Karpas-422 (cell line): ENCODE measurements at regions not wholly inside any gene's neighbourhood (a gene's known extent, or its start where the extent isn't known, plus 50 kb on each side); places are given as distances from the start of the nearest gene placed in this dataset.

Experiments
- DNase-seq: peaks from one replicate; pipeline ENCODE4 v3.0.0-alpha.2; 2015
- H2AFZ ChIP-seq: fragments of 200-600 bp; sonication (generic); 2 replicates; pipeline ENCODE4 v1.6.1; 2014; ENCODE audit warnings: antibody characterized with exemption, low read length, mixed read lengths
- H3K27ac ChIP-seq: fragments of 200-600 bp; sonication (generic); 2 replicates; pipeline ENCODE4 v1.5.1; 2014; ENCODE audit warnings: mild to moderate bottlenecking, low read length, moderate library complexity
- H3K27me3 ChIP-seq: fragments of 200-600 bp; sonication (generic); 2 replicates; pipeline ENCODE4 v1.6.1; 2014; ENCODE audit warnings: low read length, mixed read lengths
- H3K36me3 ChIP-seq: fragments of 200-600 bp; sonication (generic); 2 replicates; pipeline ENCODE4 v1.6.1; 2014; ENCODE audit warnings: low read length, mixed read lengths; ENCODE audit not compliant: insufficient read depth
- H3K4me1 ChIP-seq: fragments of 200-600 bp; sonication (generic); 2 replicates; pipeline ENCODE4 v1.6.1; 2014; ENCODE audit warnings: mild to moderate bottlenecking, low read length, mixed read lengths
- H3K4me2 ChIP-seq: fragments of 200-600 bp; sonication (generic); 2 replicates; pipeline ENCODE4 v1.6.1; 2014; ENCODE audit warnings: low read length, low read depth, mild to moderate bottlenecking; ENCODE audit not compliant: poor library complexity, severe bottlenecking
- H3K4me3 ChIP-seq: fragments of 200-600 bp; sonication (generic); 2 replicates; pipeline ENCODE4 v1.5.1; 2014; ENCODE audit warnings: mild to moderate bottlenecking, antibody characterized with exemption, low read length, mixed read lengths
- H3K79me2 ChIP-seq: fragments of 200-600 bp; sonication (generic); 2 replicates; pipeline ENCODE4 v1.6.1; 2014; ENCODE audit warnings: mild to moderate bottlenecking, low read length, mixed read lengths
- H3K9ac ChIP-seq: fragments of 200-600 bp; sonication (generic); 2 replicates; pipeline ENCODE4 v1.6.0; 2014; ENCODE audit warnings: low read length
- H3K9me2 ChIP-seq: fragments of 200-600 bp; sonication (generic), shearing (Covaris generic); replicated peaks from 2 replicates; pipeline ENCODE4 v1.6.0; 2014; ENCODE audit warnings: mild to moderate bottlenecking, low read length, moderate library complexity; ENCODE audit not compliant: insufficient read depth
- H3K9me3 ChIP-seq: fragments of 300-700, 200-600 bp; sonication (generic); 2 replicates; pipeline ENCODE4 v1.6.1; 2014; ENCODE audit warnings: low read length, mixed read lengths
- H4K20me1 ChIP-seq: fragments of 200-600 bp; sonication (generic); 2 replicates; pipeline ENCODE4 v1.6.1; 2014; ENCODE audit warnings: mild to moderate bottlenecking, antibody characterized with exemption, low read length, low read depth; ENCODE audit not compliant: insufficient read depth

- Histone ChIP-seq H3K36me3 (no peaks in the 10 kb centered on the region), H3K4me1 (no peaks in the 10 kb centered on the region), H3K27me3 (no peaks in the 10 kb centered on the region), H3K9me2 (no peaks in the 10 kb centered on the region), H3K9me3 (no peaks in the 10 kb centered on the region), H3K4me2 (no peak overlapping the region), H3K79me2 (no peaks in the 10 kb centered on the region), H4K20me1 (no peaks in the 10 kb centered on the region), H2AFZ (no peak overlapping the region), H3K27ac (no peak overlapping the region), H3K9ac (no peak overlapping the region), H3K4me3 (no peak overlapping the region)
- DNase-seq: no peak
Measured at GRCh38 chr4:124431653-124432192, 280.8 kb downstream of the ANKRD50 start.

- Histone ChIP-seq H3K9me2 (no peaks in the 10 kb centered on the region), H4K20me1 (no peaks in the 10 kb centered on the region), H2AFZ (no peak overlapping the region), H3K27ac (no peak overlapping the region), H3K27me3 (no peaks in the 10 kb centered on the region), H3K36me3 (no peaks in the 10 kb centered on the region), H3K4me3 (no peak overlapping the region), H3K4me2 (no peak overlapping the region), H3K9ac (no peak overlapping the region), H3K79me2 (no peaks in the 10 kb centered on the region), H3K9me3 (no peaks in the 10 kb centered on the region), H3K4me1 (no peaks in the 10 kb centered on the region)
- DNase-seq: no peak
Measured at GRCh38 chr4:124432500-124432899, 280.0 kb downstream of the ANKRD50 start.

- no peaks in the 10 kb centered on the region for H3K27me3 ChIP-seq
- no peaks in the 10 kb centered on the region for H3K36me3 ChIP-seq
- no peaks in the 10 kb centered on the region for H3K4me1 ChIP-seq
- peaks cover 1% of the 10 kb centered on the region; the same call in 1 of the 2 replicates for H3K9me3 ChIP-seq
- no peaks in the 10 kb centered on the region for H3K9me2 ChIP-seq
- no peak overlapping the region for H3K27ac ChIP-seq
- no peak overlapping the region for H2AFZ ChIP-seq
- no peaks in the 10 kb centered on the region for H3K79me2 ChIP-seq
- no peak overlapping the region for H3K4me3 ChIP-seq
- no peaks in the 10 kb centered on the region for H4K20me1 ChIP-seq
- no peak for DNase-seq
- no peak overlapping the region for H3K9ac ChIP-seq
- H3K4me2 ChIP-seq: no peak overlapping the region
Measured at GRCh38 chr4:124433044-124433443, 279.5 kb downstream of the ANKRD50 start.

- H3K4me3 ChIP-seq: no peak overlapping the region
- H3K9me2 ChIP-seq: no peaks in the 10 kb centered on the region
- no peak overlapping the region for H3K9ac ChIP-seq
- no peak for DNase-seq
- no peaks in the 10 kb centered on the region for H3K4me1 ChIP-seq
- no peaks in the 10 kb centered on the region for H4K20me1 ChIP-seq
- H3K27me3 ChIP-seq: no peaks in the 10 kb centered on the region
- peaks cover 3% of the 10 kb centered on the region; the same call in 1 of the 2 replicates for H3K9me3 ChIP-seq
- no peak overlapping the region for H3K4me2 ChIP-seq
- no peaks in the 10 kb centered on the region for H3K36me3 ChIP-seq
- no peak overlapping the region for H3K27ac ChIP-seq
- no peak overlapping the region for H2AFZ ChIP-seq
- no peaks in the 10 kb centered on the region for H3K79me2 ChIP-seq
Measured at GRCh38 chr4:124433500-124433899, 279.0 kb downstream of the ANKRD50 start.

GRCh38 chr4:124435274-124435950, 277.1 kb downstream of the ANKRD50 start:
- Histone ChIP-seq H3K9ac (no peak overlapping the region), H3K36me3 (no peaks in the 10 kb centered on the region), H3K4me1 (no peaks in the 10 kb centered on the region), H3K9me3 (peaks cover 6% of the 10 kb centered on the region; the same call in 1 of the 2 replicates), H3K27me3 (no peaks in the 10 kb centered on the region), H3K27ac (no peak overlapping the region), H3K79me2 (no peaks in the 10 kb centered on the region), H2AFZ (no peak overlapping the region), H3K4me2 (no peak overlapping the region), H3K9me2 (no peaks in the 10 kb centered on the region), H3K4me3 (no peak overlapping the region), H4K20me1 (no peaks in the 10 kb centered on the region)
- no peak for DNase-seq

GRCh38 chr4:124437853-124438495, 274.6 kb downstream of the ANKRD50 start:
- no peaks in the 10 kb centered on the region for H4K20me1 ChIP-seq
- H3K4me3 ChIP-seq: no peak overlapping the region
- H3K9me2 ChIP-seq: no peaks in the 10 kb centered on the region
- H3K36me3 ChIP-seq: no peaks in the 10 kb centered on the region
- no peak overlapping the region for H3K4me2 ChIP-seq
- no peak for DNase-seq
- no peak overlapping the region for H2AFZ ChIP-seq
- H3K27me3 ChIP-seq: no peaks in the 10 kb centered on the region
- no peak overlapping the region for H3K27ac ChIP-seq
- peaks cover 15% of the 10 kb centered on the region; the same call in 1 of the 2 replicates for H3K9me3 ChIP-seq
- H3K9ac ChIP-seq: no peak overlapping the region
- H3K4me1 ChIP-seq: no peaks in the 10 kb centered on the region
- H3K79me2 ChIP-seq: no peaks in the 10 kb centered on the region

GRCh38 chr4:124445071-124445470, 267.5 kb downstream of the ANKRD50 start:
- H3K4me2 ChIP-seq: no peak overlapping the region
- H3K4me1 ChIP-seq: no peaks in the 10 kb centered on the region
- H3K27ac ChIP-seq: no peak overlapping the region
- no peak for DNase-seq
- H3K4me3 ChIP-seq: no peak overlapping the region
- H2AFZ ChIP-seq: no peak overlapping the region
- no peaks in the 10 kb centered on the region for H3K79me2 ChIP-seq
- peaks cover 31% of the 10 kb centered on the region for H3K9me3 ChIP-seq
- H4K20me1 ChIP-seq: no peaks in the 10 kb centered on the region
- H3K9ac ChIP-seq: no peak overlapping the region
- H3K9me2 ChIP-seq: no peaks in the 10 kb centered on the region
- H3K36me3 ChIP-seq: no peaks in the 10 kb centered on the region
- no peaks in the 10 kb centered on the region for H3K27me3 ChIP-seq

GRCh38 chr4:124449881-124450280, 262.7 kb downstream of the ANKRD50 start:
- Histone ChIP-seq H3K9me3 (peaks cover 9% of the 10 kb centered on the region; the same call in 1 of the 2 replicates), H3K9me2 (no peaks in the 10 kb centered on the region), H3K4me1 (no peaks in the 10 kb centered on the region), H3K79me2 (no peaks in the 10 kb centered on the region), H3K27ac (no peak overlapping the region), H4K20me1 (no peaks in the 10 kb centered on the region), H3K27me3 (no peaks in the 10 kb centered on the region), H2AFZ (no peak overlapping the region), H3K9ac (no peak overlapping the region), H3K36me3 (no peaks in the 10 kb centered on the region), H3K4me2 (no peak overlapping the region), H3K4me3 (no peak overlapping the region)
- no peak for DNase-seq
